ENCODE measurements at regions not wholly inside any gene's neighbourhood (a gene's known extent, or its start where the extent isn't known, plus 50 kb on each side); places are given as distances from the start of the nearest gene placed in this dataset.

- no peak for TF ChIP-seq CTCF (conservative IDR thresholded peaks at IDR 0.05)
- TF ChIP-seq ZFX (IDR thresholded peaks at IDR 0.05), result no peak
Observed at GRCh38 chr1:61612602-61613001, 112.3 kb downstream of the TM2D1 start.

Data from C4-2B (cell line).